Mesothelial cell of epicardium (in vitro differentiated cells): ENCODE measurements at regions not wholly inside any gene's neighbourhood (a gene's known extent, or its start where the extent isn't known, plus 50 kb on each side); places are given as distances from the start of the nearest gene placed in this dataset.

ENCODE experiments used
- DNase-seq, 2 experiments: peaks; one replicate each; pipeline ENCODE4 v3.0.0; 2021; ENCODE audit warnings: low spot score in 2 of 2; ENCODE audit not compliant: unreplicated experiment in 2 of 2
- H3K27ac Mint-ChIP-seq: 2 replicates; pipeline ENCODE4 v1.8.0; 2021; ENCODE audit warnings: mixed read lengths
- H3K27me3 Mint-ChIP-seq: 2 replicates; pipeline ENCODE4 v1.8.0; 2021; ENCODE audit warnings: low read depth, mixed read lengths
- H3K36me3 Mint-ChIP-seq: 2 replicates; pipeline ENCODE4 v1.8.0; 2021; ENCODE audit warnings: mixed read lengths
- H3K4me1 Mint-ChIP-seq: 2 replicates; pipeline ENCODE4 v1.8.0; 2021; ENCODE audit warnings: mixed read lengths
- H3K4me3 Mint-ChIP-seq: 2 replicates; pipeline ENCODE4 v1.8.0; 2021; ENCODE audit warnings: mild to moderate bottlenecking, moderate library complexity, mixed read lengths
- H3K9me3 Mint-ChIP-seq: 2 replicates; pipeline ENCODE4 v1.8.0; 2021; ENCODE audit warnings: mixed read lengths
- TF ChIP-seq, protein P1 (sequence below): fragments of 200-600 bp; sonication (generic); IDR thresholded peaks from one replicate; pipeline ENCODE4 v1.5.0; 2021; ENCODE audit warnings: antibody characterized with exemption; ENCODE audit not compliant: unreplicated experiment

DNA sequence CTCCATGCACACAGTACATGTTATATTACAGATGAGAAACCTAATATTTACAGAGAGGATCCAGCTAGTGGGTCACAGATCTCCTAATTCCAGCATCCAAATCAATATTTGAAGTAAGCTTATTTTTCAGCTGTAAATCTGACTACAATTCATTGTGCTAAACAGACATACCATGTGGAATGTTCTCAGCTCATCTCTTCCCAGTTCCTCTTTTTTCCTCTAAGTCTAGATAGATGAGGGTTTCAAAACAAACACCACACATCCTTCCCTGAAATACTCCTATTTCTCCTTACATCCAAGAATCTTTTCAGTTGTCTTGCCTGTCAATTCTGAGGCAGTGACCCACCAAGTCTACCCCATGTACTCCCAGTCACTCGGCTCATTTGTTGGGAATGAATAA lies 200.7 kb upstream of the PIK3C3 start:
- TF ChIP-seq, protein P1, sequence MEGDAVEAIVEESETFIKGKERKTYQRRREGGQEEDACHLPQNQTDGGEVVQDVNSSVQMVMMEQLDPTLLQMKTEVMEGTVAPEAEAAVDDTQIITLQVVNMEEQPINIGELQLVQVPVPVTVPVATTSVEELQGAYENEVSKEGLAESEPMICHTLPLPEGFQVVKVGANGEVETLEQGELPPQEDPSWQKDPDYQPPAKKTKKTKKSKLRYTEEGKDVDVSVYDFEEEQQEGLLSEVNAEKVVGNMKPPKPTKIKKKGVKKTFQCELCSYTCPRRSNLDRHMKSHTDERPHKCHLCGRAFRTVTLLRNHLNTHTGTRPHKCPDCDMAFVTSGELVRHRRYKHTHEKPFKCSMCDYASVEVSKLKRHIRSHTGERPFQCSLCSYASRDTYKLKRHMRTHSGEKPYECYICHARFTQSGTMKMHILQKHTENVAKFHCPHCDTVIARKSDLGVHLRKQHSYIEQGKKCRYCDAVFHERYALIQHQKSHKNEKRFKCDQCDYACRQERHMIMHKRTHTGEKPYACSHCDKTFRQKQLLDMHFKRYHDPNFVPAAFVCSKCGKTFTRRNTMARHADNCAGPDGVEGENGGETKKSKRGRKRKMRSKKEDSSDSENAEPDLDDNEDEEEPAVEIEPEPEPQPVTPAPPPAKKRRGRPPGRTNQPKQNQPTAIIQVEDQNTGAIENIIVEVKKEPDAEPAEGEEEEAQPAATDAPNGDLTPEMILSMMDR = no peak
- Mint-ChIP-seq H3K27me3 (no peaks in the 10 kb centered on the region), H3K4me3 (no peak overlapping the region)

DNA sequence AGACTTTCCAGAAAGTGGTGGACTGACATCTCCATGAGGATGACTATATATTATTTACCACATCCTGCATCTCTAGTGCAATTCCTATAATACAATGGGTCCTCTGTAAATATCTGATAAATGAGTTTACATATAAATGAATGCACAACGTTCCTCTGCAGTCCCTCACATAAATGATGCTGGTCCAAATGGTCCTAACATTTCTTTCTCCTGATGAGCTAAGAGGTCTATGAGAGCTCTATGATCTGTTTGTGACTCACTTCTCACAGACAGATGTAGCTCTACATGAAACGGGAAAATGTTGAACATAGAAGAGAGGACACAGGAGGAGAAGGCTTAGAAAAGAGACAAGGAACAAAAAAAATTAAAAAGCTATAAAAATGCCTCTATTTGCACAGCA lies 201.2 kb upstream of the PIK3C3 start:
- H3K4me1 Mint-ChIP-seq = peaks cover 9% of the 10 kb centered on the region
- no peaks in the 10 kb centered on the region for H3K36me3 Mint-ChIP-seq
- DNase-seq = no peak
- no peak overlapping the region for H3K4me3 Mint-ChIP-seq
- no peaks in the 10 kb centered on the region for H3K9me3 Mint-ChIP-seq
- TF ChIP-seq, protein P1 = no peak
- no peaks in the 10 kb centered on the region for H3K27me3 Mint-ChIP-seq
- no peak overlapping the region for H3K27ac Mint-ChIP-seq

More for the DNA sequence above, 200.7 kb upstream of the PIK3C3 start:
- Mint-ChIP-seq H3K9me3 (no peaks in the 10 kb centered on the region), H3K27ac (no peak overlapping the region), H3K4me1 (peaks cover 9% of the 10 kb centered on the region), H3K36me3 (no peaks in the 10 kb centered on the region)
- no peak for DNase-seq

DNA sequence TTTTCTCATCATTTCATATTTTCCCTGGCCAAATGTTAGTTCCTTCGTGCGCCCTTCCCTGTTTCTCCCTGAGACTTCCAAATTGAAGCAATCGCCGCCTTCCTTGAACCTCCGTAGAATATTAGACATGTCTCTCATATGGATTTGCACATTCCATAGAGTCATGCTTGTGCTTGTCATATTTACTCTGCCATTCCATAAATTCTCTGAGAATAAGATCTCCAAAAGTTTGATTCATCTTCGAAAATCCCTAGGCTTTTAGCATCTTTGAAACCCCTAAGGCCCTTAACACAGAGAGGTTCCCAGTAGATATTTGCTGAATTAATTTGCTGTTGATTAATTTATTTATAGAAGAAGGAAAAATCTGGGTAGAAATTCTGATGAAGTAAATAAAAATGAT lies 202.2 kb upstream of the PIK3C3 start:
- Mint-ChIP-seq H3K4me1 (peaks cover 9% of the 10 kb centered on the region), H3K4me3 (no peak overlapping the region), H3K36me3 (no peaks in the 10 kb centered on the region), H3K27ac (no peak overlapping the region), H3K9me3 (no peaks in the 10 kb centered on the region), H3K27me3 (no peaks in the 10 kb centered on the region)
- TF ChIP-seq, protein P1 = no peak
- no peak for DNase-seq

DNA sequence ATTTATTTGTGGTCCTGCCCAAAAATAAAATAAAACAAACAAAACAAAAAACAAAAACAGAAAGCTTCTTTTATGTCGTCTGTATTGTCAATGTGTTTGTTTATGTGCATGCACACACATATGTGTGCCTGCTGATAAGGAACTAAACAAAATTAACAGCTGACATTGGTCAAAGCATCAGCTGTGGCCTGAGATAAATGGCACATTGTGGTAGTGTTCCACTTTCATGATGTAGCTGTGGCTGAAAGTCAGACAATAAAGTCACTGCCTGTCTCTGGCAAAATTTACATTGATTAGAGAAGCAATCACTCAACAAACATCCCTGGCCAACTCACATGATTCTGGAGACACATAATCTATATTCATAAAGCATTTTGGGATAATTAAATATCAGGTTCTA lies 203.4 kb upstream of the PIK3C3 start:
- H3K27ac Mint-ChIP-seq = no peak overlapping the region
- no peak overlapping the region for H3K4me3 Mint-ChIP-seq
- TF ChIP-seq, protein P1 = no peak
- H3K36me3 Mint-ChIP-seq = no peaks in the 10 kb centered on the region
- DNase-seq = no peak
- H3K4me1 Mint-ChIP-seq = peaks cover 9% of the 10 kb centered on the region
- H3K27me3 Mint-ChIP-seq = no peaks in the 10 kb centered on the region
- H3K9me3 Mint-ChIP-seq = no peaks in the 10 kb centered on the region

DNA sequence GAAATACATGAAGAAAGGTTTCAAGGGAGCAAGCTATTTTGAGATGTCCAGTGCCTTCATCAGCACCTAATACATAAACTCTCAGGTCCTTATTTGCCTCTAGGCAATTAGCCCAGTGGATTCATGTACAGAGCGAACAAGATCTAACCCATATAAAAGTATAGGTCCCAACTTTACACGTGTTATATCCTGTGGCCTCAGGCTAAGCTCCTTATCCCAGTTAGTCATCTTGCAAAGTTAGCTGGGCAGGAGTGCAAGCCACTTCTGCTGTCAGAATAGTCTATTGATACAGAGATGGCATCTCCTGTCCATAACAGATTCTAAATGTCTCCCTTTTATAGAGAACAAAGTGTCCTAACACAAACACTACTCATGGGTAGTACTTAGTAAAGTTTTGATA lies 203.9 kb upstream of the PIK3C3 start:
- DNase-seq = no peak
- TF ChIP-seq, protein P1 = no peak
- H3K9me3 Mint-ChIP-seq = no peaks in the 10 kb centered on the region
- H3K36me3 Mint-ChIP-seq = no peaks in the 10 kb centered on the region
- H3K4me3 Mint-ChIP-seq = no peak overlapping the region
- peaks cover 5% of the 10 kb centered on the region for H3K4me1 Mint-ChIP-seq
- no peaks in the 10 kb centered on the region for H3K27me3 Mint-ChIP-seq
- H3K27ac Mint-ChIP-seq = no peak overlapping the region

DNA sequence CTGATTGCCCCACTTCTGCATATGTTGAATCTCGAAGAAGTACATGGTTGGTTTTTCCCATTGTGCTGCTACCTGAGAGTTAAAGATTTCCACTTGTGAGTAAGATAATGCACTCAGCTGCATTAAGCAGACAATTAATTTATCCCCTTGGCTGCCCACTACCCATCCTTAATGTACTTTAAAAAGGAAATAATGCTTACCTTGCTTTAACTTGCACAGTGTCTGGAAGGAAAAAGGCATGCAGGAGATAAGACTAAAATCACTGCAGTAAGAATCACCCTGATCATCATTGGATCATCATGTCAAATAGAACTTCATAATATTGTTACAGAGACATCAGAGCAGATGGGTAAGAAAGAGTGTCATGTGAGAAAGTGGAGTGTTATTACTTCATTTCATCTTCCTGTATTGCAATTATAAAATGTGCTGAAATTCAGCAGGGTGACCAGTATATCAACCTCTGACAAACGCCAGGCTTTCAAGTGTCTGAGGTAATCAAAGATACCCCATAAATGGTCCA lies 207.3 kb upstream of the PIK3C3 start:
- H3K9me3 Mint-ChIP-seq = no peaks in the 10 kb centered on the region
- H3K4me3 Mint-ChIP-seq = no peak overlapping the region
- no peaks in the 10 kb centered on the region for H3K36me3 Mint-ChIP-seq
- no peak overlapping the region for H3K27ac Mint-ChIP-seq
- H3K4me1 Mint-ChIP-seq = peaks cover 7% of the 10 kb centered on the region
- no peak for DNase-seq
- TF ChIP-seq, protein P1 = no peak
- H3K27me3 Mint-ChIP-seq = no peaks in the 10 kb centered on the region
